ENCODE measurements at regions not wholly inside any gene's neighbourhood (a gene's known extent, or its start where the extent isn't known, plus 50 kb on each side); places are given as distances from the start of the nearest gene placed in this dataset.

DNA sequence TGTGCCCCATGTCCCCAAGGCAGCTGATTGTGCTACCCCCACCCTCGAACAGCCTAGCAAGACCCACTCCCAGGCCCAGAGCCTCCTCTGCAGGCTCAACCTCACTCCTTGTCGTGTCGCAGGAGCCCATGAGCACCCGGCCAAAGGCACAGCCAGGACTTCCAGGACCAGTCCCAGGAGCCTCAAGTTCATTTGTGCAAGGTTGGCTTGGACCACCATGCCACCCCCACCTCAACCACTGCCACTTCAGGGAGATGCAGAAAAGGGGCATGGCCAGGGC, 54.4 kb upstream of the KRTAP11-1 start:
- TF ChIP-seq, protein P1, sequence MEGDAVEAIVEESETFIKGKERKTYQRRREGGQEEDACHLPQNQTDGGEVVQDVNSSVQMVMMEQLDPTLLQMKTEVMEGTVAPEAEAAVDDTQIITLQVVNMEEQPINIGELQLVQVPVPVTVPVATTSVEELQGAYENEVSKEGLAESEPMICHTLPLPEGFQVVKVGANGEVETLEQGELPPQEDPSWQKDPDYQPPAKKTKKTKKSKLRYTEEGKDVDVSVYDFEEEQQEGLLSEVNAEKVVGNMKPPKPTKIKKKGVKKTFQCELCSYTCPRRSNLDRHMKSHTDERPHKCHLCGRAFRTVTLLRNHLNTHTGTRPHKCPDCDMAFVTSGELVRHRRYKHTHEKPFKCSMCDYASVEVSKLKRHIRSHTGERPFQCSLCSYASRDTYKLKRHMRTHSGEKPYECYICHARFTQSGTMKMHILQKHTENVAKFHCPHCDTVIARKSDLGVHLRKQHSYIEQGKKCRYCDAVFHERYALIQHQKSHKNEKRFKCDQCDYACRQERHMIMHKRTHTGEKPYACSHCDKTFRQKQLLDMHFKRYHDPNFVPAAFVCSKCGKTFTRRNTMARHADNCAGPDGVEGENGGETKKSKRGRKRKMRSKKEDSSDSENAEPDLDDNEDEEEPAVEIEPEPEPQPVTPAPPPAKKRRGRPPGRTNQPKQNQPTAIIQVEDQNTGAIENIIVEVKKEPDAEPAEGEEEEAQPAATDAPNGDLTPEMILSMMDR (IDR thresholded peaks at IDR 0.05), result no peak
- TF ChIP-seq EZH2 (IDR thresholded peaks at IDR 0.05; ENCODE audit: borderline replicate concordance, insufficient read depth, low read depth, low read length, poor library complexity, severe bottlenecking), result no peak
